ENCODE measurements at regions not wholly inside any gene's neighbourhood (a gene's known extent, or its start where the extent isn't known, plus 50 kb on each side); places are given as distances from the start of the nearest gene placed in this dataset.

GRCh38 chr12:67468549-67469245 lies 179.8 kb upstream of the DYRK2 start:
- TF ChIP-seq CTCF (conservative IDR thresholded peaks at IDR 0.05 in 1 of 2, IDR thresholded peaks at IDR 0.05 in 1 of 2; ENCODE audit: extremely low read depth in 1 of 2, insufficient read depth in 1 of 2, low read depth in 1 of 2, low read length in 2 of 2), result no peak
- no peak for TF ChIP-seq EZH2 (IDR thresholded peaks at IDR 0.05; ENCODE audit: borderline replicate concordance, low read length)
